ENCODE measurements at regions not wholly inside any gene's neighbourhood (a gene's known extent, or its start where the extent isn't known, plus 50 kb on each side); places are given as distances from the start of the nearest gene placed in this dataset.
A peak's percentile ranks its signal among the peaks of the same experiment; 100 is the strongest.

DNA sequence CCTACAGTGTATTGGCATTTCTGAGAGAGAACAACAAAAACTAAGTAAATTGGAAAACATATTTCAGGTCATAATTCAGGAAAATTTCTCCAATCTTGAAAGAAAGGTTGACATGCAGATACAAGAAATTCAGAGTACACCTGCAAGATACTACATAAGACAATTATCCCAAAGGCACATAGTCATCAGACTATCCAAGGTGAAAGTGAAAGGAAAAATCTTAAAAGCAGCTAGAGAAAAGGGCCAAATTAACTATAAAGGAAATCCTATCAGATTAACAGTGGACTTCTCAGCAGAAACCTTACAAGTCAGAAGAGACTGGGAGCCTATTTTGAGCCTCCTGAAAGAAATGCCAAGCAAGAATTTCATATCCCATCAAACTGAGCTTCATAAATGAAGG, 449.0 kb upstream of the MMADHC start:
- Histone ChIP-seq H3K36me3 (no peaks in the 10 kb centered on the region), H3K27me3 (no peaks in the 10 kb centered on the region), H3K4me3 (no peak overlapping the region), H3K4me1 (no peaks in the 10 kb centered on the region), H3K27ac (no peak overlapping the region), H3K9me3 (no peaks in the 10 kb centered on the region)
- TF ChIP-seq, protein P1, sequence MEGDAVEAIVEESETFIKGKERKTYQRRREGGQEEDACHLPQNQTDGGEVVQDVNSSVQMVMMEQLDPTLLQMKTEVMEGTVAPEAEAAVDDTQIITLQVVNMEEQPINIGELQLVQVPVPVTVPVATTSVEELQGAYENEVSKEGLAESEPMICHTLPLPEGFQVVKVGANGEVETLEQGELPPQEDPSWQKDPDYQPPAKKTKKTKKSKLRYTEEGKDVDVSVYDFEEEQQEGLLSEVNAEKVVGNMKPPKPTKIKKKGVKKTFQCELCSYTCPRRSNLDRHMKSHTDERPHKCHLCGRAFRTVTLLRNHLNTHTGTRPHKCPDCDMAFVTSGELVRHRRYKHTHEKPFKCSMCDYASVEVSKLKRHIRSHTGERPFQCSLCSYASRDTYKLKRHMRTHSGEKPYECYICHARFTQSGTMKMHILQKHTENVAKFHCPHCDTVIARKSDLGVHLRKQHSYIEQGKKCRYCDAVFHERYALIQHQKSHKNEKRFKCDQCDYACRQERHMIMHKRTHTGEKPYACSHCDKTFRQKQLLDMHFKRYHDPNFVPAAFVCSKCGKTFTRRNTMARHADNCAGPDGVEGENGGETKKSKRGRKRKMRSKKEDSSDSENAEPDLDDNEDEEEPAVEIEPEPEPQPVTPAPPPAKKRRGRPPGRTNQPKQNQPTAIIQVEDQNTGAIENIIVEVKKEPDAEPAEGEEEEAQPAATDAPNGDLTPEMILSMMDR (IDR thresholded peaks at IDR 0.05) = no peak
- FAIRE-seq (no peak), DNase-seq (no peak), ATAC-seq (no peak)
- intact Hi-C loops (cut with DNase I) = no loop called here

DNA sequence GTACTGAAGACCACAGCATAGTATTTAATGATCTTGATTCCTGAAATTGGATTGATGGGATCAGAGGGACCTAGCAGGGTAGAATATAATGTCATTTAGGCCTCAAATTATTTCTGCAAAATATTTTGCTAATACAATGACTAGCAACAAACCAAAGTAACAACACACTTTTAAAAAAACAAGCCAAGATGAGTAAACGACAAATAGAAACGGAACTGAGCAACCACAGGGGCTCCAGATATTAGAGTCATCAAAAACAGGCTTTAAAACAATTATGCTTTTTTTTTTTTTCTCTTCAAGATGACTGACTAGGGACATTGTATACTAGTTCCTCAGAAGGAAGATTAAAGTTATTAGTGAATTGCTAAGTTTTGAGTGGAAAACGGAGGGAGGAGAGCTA, 447.1 kb upstream of the MMADHC start:
- no peak for DNase-seq
- Histone ChIP-seq H3K27ac (no peak overlapping the region), H3K27me3 (no peaks in the 10 kb centered on the region), H3K9me3 (no peaks in the 10 kb centered on the region), H3K4me1 (no peaks in the 10 kb centered on the region), H3K4me3 (no peak overlapping the region), H3K36me3 (no peaks in the 10 kb centered on the region)
- WGBS, 2 donors = 84 to 91% methylated on average over 3 of the region's 3 CpGs
- ATAC-seq = no peak
- intact Hi-C loops (cut with DNase I) = no loop called here
- no peak for FAIRE-seq
- TF ChIP-seq, protein P1 (IDR thresholded peaks at IDR 0.05) = no peak

DNA sequence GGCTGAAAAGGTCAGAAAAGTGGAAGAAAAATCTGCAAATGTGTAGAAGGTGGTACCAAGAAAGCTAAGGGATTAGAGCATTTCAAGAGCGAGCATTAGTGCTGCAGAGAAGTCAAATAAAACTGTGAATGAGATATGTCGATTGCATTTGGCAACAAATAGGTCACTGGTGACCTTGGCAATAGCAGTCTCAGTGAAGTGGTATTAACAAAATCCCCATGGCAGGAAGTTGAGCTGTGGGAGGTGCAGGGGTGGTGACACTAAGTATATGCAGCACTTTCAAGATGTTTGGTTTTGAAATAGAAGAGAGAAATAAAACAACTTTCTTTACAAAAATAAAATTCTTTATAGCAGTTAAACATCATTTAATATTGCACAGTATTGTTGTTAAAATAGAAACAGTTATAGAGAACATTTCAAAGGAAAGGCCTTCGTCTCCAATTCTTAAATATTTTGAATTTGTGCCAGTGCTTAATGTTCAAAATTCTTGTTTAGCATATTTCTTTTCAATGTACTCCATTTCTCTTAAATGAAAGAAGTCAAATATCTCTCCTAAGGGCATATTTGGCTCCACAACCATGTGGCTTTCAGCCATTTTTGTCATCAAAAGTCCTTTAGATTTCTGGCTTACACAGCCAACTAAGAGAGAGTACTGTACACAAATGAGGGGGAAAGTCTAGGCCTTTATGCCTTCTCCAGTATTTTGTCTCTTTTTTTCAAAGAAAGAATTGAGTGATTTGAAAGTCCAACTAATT, 443.0 kb upstream of the MMADHC start:
- ATAC-seq (peak in 2 of 4 donors; percentile 46 to 59), FAIRE-seq (no peak), DNase-seq (no peak)
- H3K27me3 ChIP-seq = no peaks in the 10 kb centered on the region
- H3K9me3 ChIP-seq = no peaks in the 10 kb centered on the region
- no peaks in the 10 kb centered on the region for H3K36me3 ChIP-seq
- 39 to 40% methylated on average over 3 of the region's 3 CpGs for WGBS, 2 donors
- intact Hi-C loops (cut with DNase I) = no loop called here
- no peak overlapping the region for H3K4me3 ChIP-seq
- TF ChIP-seq, protein P1 (IDR thresholded peaks at IDR 0.05) = no peak
- no peaks in the 10 kb centered on the region for H3K4me1 ChIP-seq
- H3K27ac ChIP-seq = no peak overlapping the region

DNA sequence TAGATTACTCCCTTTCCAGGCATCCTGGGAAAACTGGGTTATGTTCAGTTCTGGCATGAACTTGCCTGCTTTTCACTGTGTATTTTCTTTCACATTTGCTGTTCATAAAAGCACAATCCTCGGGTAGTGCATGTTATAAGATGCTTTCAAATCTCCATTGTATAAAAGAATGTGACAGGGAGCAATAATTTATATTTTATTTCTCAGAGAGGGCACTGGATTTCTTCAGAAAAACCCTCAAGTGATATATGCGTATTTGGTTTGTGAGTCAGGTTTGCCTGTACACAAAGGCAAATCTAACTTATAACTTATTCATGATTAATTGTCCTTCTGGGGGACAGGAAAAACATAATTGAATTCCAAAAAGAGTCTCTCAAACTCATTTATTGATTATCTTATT, 440.7 kb upstream of the MMADHC start:
- Histone ChIP-seq H3K27me3 (no peaks in the 10 kb centered on the region), H3K4me3 (no peak overlapping the region), H3K4me1 (no peaks in the 10 kb centered on the region), H3K36me3 (no peaks in the 10 kb centered on the region), H3K27ac (no peak overlapping the region), H3K9me3 (no peaks in the 10 kb centered on the region)
- FAIRE-seq = no peak
- intact Hi-C loops (cut with DNase I) = no loop called here
- no peak for ATAC-seq
- WGBS, 2 donors = 54 to 55% methylated on average over 2 of the region's 2 CpGs
- no peak for DNase-seq
- TF ChIP-seq, protein P1 (IDR thresholded peaks at IDR 0.05) = no peak

DNA sequence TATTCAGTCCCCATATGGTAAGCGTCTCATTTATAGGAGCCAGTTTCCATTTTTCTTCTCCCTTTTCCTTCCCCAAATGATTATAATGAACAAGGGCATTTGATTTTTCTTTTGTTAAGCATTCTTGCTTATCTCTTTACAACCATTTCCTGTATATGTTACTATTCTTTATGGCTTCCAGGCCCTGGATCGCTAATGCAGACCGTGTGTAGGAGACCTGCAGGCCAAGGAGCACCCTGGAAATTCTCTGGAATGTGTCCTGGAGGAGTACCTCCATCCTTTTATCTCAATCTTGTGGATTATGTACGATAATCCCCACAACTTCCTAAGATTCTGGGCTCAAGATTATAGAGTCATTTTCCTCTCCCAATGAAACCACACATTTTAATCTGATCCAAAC, 439.6 kb upstream of the MMADHC start:
- intact Hi-C loops (cut with DNase I) = no loop called here
- Histone ChIP-seq H3K36me3 (no peaks in the 10 kb centered on the region), H3K27me3 (no peaks in the 10 kb centered on the region), H3K9me3 (no peaks in the 10 kb centered on the region), H3K4me3 (no peak overlapping the region), H3K27ac (no peak overlapping the region), H3K4me1 (no peaks in the 10 kb centered on the region)
- FAIRE-seq (no peak), ATAC-seq (no peak), DNase-seq (no peak)
- TF ChIP-seq, protein P1 (IDR thresholded peaks at IDR 0.05) = no peak
- 64 to 79% methylated on average over 4 of the region's 4 CpGs for WGBS, 2 donors
